ENCODE measurements at regions not wholly inside any gene's neighbourhood (a gene's known extent, or its start where the extent isn't known, plus 50 kb on each side); places are given as distances from the start of the nearest gene placed in this dataset.
"Not testable (repeated sequence)": the region's sequence is repeated elsewhere in the genome, so short reads cannot be mapped to it uniquely, and the experiment has no call there.

GRCh38 chr4:148557793-148558192 is 115.6 kb upstream of the NR3C2 start:
- Mint-ChIP-seq H3K27ac (no peak overlapping the region), H3K9me3 (no peaks in the 10 kb centered on the region), H3K27me3 (no peaks in the 10 kb centered on the region), H3K36me3 (ENCODE audit: low read depth) (no peaks in the 10 kb centered on the region), H3K4me1 (no peaks in the 10 kb centered on the region), H3K4me3 (no peak overlapping the region)
- intact Hi-C loops (cut with micrococcal nuclease) = no loop called here
- no peak for DNase-seq

GRCh38 chr4:148550788-148551187 is 108.6 kb upstream of the NR3C2 start:
- intact Hi-C loops (cut with micrococcal nuclease) = no loop called here
- no peaks in the 10 kb centered on the region for H3K4me1 Mint-ChIP-seq
- no peaks in the 10 kb centered on the region for H3K9me3 Mint-ChIP-seq
- H3K27me3 Mint-ChIP-seq = no peaks in the 10 kb centered on the region
- no peaks in the 10 kb centered on the region for H3K36me3 Mint-ChIP-seq (ENCODE audit: low read depth)
- DNase-seq = no peak
- H3K27ac Mint-ChIP-seq = no peak overlapping the region
- no peak overlapping the region for H3K4me3 Mint-ChIP-seq

GRCh38 chr4:148542922-148543623 is 100.9 kb upstream of the NR3C2 start:
- no peak overlapping the region for H3K4me3 Mint-ChIP-seq
- no peaks in the 10 kb centered on the region for H3K4me1 Mint-ChIP-seq
- no peaks in the 10 kb centered on the region for H3K27me3 Mint-ChIP-seq
- H3K27ac Mint-ChIP-seq = no peak overlapping the region
- no peak for DNase-seq
- no peaks in the 10 kb centered on the region for H3K9me3 Mint-ChIP-seq
- H3K36me3 Mint-ChIP-seq (ENCODE audit: low read depth) = no peaks in the 10 kb centered on the region
- intact Hi-C loops (cut with micrococcal nuclease) = no loop called here

GRCh38 chr4:148540622-148541326 is 98.6 kb upstream of the NR3C2 start:
- intact Hi-C loops (cut with micrococcal nuclease) = no loop called here
- Mint-ChIP-seq H3K9me3 (no peaks in the 10 kb centered on the region), H3K27ac (no peak overlapping the region), H3K27me3 (no peaks in the 10 kb centered on the region), H3K4me1 (no peaks in the 10 kb centered on the region), H3K36me3 (ENCODE audit: low read depth) (no peaks in the 10 kb centered on the region), H3K4me3 (no peak overlapping the region)
- no peak for DNase-seq

DNA sequence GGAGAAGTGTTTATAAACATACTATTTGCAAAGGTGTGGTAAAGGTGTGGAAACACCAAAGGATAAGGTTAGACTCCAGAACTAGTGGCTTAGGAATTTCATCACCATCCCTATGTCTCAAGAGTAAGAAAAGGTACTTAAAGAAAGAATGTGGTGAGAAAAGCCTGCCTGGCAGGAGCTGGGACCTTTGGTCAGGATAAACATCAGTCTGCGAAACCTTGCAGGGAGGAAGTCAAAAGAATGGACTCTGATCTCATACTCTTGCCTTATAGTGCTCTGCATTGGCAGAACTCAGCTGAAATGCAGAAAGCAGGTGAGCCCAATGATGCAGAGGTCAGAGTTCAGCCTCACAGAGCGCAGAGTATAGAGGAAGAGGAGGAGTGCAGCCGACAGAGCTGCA is 97.2 kb upstream of the NR3C2 start:
- H3K9me3 Mint-ChIP-seq = peaks cover 5% of the 10 kb centered on the region
- intact Hi-C loops (cut with micrococcal nuclease) = no loop called here
- H3K4me3 Mint-ChIP-seq = no peak overlapping the region
- no peaks in the 10 kb centered on the region for H3K36me3 Mint-ChIP-seq (ENCODE audit: low read depth)
- no peaks in the 10 kb centered on the region for H3K4me1 Mint-ChIP-seq
- H3K27ac Mint-ChIP-seq = no peak overlapping the region
- no peaks in the 10 kb centered on the region for H3K27me3 Mint-ChIP-seq
- DNase-seq = no peak

GRCh38 chr4:148533851-148534250 is 91.6 kb upstream of the NR3C2 start:
- H3K36me3 Mint-ChIP-seq (ENCODE audit: low read depth); DNase-seq; H3K4me3 Mint-ChIP-seq; intact Hi-C loops (cut with micrococcal nuclease); H3K27me3 Mint-ChIP-seq; H3K4me1 Mint-ChIP-seq; H3K27ac Mint-ChIP-seq: not testable (repeated sequence)
- peaks cover 18% of the 10 kb centered on the region for H3K9me3 Mint-ChIP-seq

GRCh38 chr4:148530114-148530513 is 87.9 kb upstream of the NR3C2 start:
- H3K27me3 Mint-ChIP-seq = no peaks in the 10 kb centered on the region
- H3K9me3 Mint-ChIP-seq = peaks cover 18% of the 10 kb centered on the region
- H3K4me1 Mint-ChIP-seq = no peaks in the 10 kb centered on the region
- H3K36me3 Mint-ChIP-seq (ENCODE audit: low read depth) = no peaks in the 10 kb centered on the region
- DNase-seq = no peak
- no peak overlapping the region for H3K4me3 Mint-ChIP-seq
- H3K27ac Mint-ChIP-seq = no peak overlapping the region
- intact Hi-C loops (cut with micrococcal nuclease) = no loop called here

DNA sequence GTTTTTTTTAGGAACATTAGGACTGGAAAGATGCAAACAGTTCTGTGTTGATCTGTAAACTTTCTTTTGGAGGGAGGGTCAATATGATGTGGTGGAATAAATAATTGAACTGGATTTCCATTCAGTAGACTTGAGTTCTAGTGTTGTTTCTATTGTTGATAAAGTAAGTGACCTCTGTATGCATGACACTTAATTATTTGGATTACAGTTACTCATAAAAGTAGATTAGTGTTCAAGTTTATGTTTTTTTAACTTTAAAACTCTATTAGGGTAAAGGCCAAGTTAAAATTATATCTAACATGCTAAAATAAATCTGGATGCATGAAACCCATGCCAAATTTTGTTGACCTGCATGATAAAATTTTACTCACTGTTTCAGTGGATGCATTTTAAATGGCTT is 85.4 kb upstream of the NR3C2 start:
- Mint-ChIP-seq H3K36me3 (ENCODE audit: low read depth) (no peaks in the 10 kb centered on the region), H3K27me3 (no peaks in the 10 kb centered on the region), H3K4me3 (no peak overlapping the region), H3K4me1 (no peaks in the 10 kb centered on the region), H3K27ac (no peak overlapping the region), H3K9me3 (peaks cover under 1% of the 10 kb centered on the region)
- intact Hi-C loops (cut with micrococcal nuclease) = no loop called here
- no peak for DNase-seq

GRCh38 chr4:148522995-148523394 is 80.8 kb upstream of the NR3C2 start:
- no peaks in the 10 kb centered on the region for H3K4me1 Mint-ChIP-seq
- intact Hi-C loops (cut with micrococcal nuclease) = no loop called here
- no peak overlapping the region for H3K27ac Mint-ChIP-seq
- no peaks in the 10 kb centered on the region for H3K27me3 Mint-ChIP-seq
- H3K9me3 Mint-ChIP-seq = peaks cover 12% of the 10 kb centered on the region
- no peak for DNase-seq
- no peaks in the 10 kb centered on the region for H3K36me3 Mint-ChIP-seq (ENCODE audit: low read depth)
- H3K4me3 Mint-ChIP-seq = no peak overlapping the region

DNA sequence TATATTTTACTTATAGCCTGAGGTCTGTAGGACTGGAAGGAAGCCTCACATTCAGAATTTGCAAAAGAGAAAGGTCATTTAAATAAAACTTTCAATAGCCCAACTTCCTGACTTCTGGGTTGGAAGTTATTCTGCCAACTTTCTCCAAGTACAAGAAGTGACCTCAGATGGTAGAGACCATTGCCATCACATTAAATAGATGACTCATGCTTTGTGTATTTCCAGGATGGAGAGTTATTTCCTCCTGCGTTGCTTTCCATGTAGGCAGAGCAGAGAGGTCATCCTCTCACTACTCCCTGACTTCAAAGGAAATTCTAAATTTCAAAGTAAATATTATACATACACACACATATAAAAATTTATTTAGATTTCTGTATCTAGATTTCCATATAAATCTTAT is 73.0 kb upstream of the NR3C2 start:
- H3K4me3 Mint-ChIP-seq = no peak overlapping the region
- H3K9me3 Mint-ChIP-seq = peaks cover 11% of the 10 kb centered on the region
- H3K36me3 Mint-ChIP-seq (ENCODE audit: low read depth) = no peaks in the 10 kb centered on the region
- intact Hi-C loops (cut with micrococcal nuclease) = no loop called here
- H3K27me3 Mint-ChIP-seq = no peaks in the 10 kb centered on the region
- no peaks in the 10 kb centered on the region for H3K4me1 Mint-ChIP-seq
- DNase-seq = peak; percentile 3
- no peak overlapping the region for H3K27ac Mint-ChIP-seq

GRCh38 chr4:148514581-148514980 is 72.4 kb upstream of the NR3C2 start:
- Mint-ChIP-seq H3K27me3 (no peaks in the 10 kb centered on the region), H3K36me3 (ENCODE audit: low read depth) (no peaks in the 10 kb centered on the region), H3K27ac (no peak overlapping the region), H3K4me3 (no peak overlapping the region), H3K4me1 (no peaks in the 10 kb centered on the region), H3K9me3 (peaks cover 10% of the 10 kb centered on the region)
- intact Hi-C loops (cut with micrococcal nuclease) = no loop called here
- no peak for DNase-seq

GRCh38 chr4:148514041-148514440 is 71.8 kb upstream of the NR3C2 start:
- Mint-ChIP-seq H3K27ac (no peak overlapping the region), H3K27me3 (no peaks in the 10 kb centered on the region), H3K4me1 (no peaks in the 10 kb centered on the region), H3K36me3 (ENCODE audit: low read depth) (no peaks in the 10 kb centered on the region), H3K4me3 (no peak overlapping the region), H3K9me3 (peaks cover 6% of the 10 kb centered on the region)
- intact Hi-C loops (cut with micrococcal nuclease) = no loop called here
- DNase-seq = no peak

GRCh38 chr4:148510211-148510610 is 68.0 kb upstream of the NR3C2 start:
- Mint-ChIP-seq H3K36me3 (ENCODE audit: low read depth) (no peaks in the 10 kb centered on the region), H3K9me3 (no peaks in the 10 kb centered on the region), H3K4me1 (no peaks in the 10 kb centered on the region), H3K27me3 (no peaks in the 10 kb centered on the region), H3K27ac (no peak overlapping the region), H3K4me3 (no peak overlapping the region)
- intact Hi-C loops (cut with micrococcal nuclease) = no loop called here
- DNase-seq = no peak

DNA sequence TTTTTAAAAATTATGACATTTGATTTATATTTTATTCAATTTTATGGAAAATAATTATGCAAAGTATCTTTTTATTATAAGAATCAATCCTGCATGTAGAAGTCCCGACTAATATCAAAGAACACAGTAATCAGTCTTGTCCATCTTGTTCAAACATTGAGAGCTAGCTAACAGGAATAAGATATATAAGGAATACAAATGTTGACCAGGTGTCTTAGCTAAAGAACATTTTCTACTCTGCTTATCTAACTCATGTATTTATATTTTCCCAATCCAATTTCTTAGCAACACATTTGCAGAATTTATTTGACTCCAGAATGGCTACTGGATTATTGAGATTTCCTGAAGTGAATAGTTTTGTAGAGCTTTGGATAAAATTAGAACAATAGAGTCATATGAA is 61.5 kb upstream of the NR3C2 start:
- H3K27me3 Mint-ChIP-seq = no peaks in the 10 kb centered on the region
- H3K9me3 Mint-ChIP-seq = no peaks in the 10 kb centered on the region
- H3K27ac Mint-ChIP-seq = no peak overlapping the region
- H3K36me3 Mint-ChIP-seq (ENCODE audit: low read depth) = no peaks in the 10 kb centered on the region
- intact Hi-C loops (cut with micrococcal nuclease) = no loop called here
- H3K4me1 Mint-ChIP-seq = no peaks in the 10 kb centered on the region
- H3K4me3 Mint-ChIP-seq = no peak overlapping the region
- no peak for DNase-seq

DNA sequence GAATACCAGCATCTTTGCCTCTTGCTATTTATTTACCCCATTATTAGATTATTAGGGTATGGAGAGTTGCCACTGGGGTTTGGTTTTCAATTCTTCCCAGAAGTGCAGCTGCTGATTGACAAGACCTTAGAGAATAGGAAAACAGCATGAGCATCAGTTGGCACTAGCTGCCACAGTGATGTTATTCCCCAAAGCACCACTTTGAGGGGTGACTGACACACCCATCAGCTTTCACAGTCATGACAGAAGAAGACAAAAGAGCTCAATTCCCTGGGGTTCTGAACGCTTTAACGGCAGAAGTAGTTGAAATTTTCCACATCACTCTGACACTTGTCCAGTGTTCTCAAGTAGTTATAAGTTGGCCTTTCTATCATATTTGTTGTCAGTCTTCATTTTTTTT is 55.0 kb upstream of the NR3C2 start:
- no peaks in the 10 kb centered on the region for H3K4me1 Mint-ChIP-seq
- no peak for DNase-seq
- H3K4me3 Mint-ChIP-seq = no peak overlapping the region
- intact Hi-C loops (cut with micrococcal nuclease) = no loop called here
- H3K9me3 Mint-ChIP-seq = no peaks in the 10 kb centered on the region
- H3K27me3 Mint-ChIP-seq = no peaks in the 10 kb centered on the region
- no peaks in the 10 kb centered on the region for H3K36me3 Mint-ChIP-seq (ENCODE audit: low read depth)
- H3K27ac Mint-ChIP-seq = no peak overlapping the region

Data from activated CD4-positive, alpha-beta T cell treated with anti-CD3 and anti-CD28 coated beads, Interleukin-2, amount 10 ng/mL, durations not matched to agents 24 days and 14 days (primary cell).